Spleen (tissue), 11 donors: ENCODE measurements at regions not wholly inside any gene's neighbourhood (a gene's known extent, or its start where the extent isn't known, plus 50 kb on each side); places are given as distances from the start of the nearest gene placed in this dataset.

ENCODE experiments used
- DNase-seq: peaks from one replicate; pipeline ENCODE4 v3.0.0-alpha.2; 2020
- H3K27ac ChIP-seq, 8 donors: fragments of 200-600 bp; sonication (generic) in 7 of 8; 1 replicate in 4 of 8; 2 replicates in 4 of 8; pipeline versions ENCODE4 v1.5.0 to v1.8.0; 2016 to 2021; ENCODE audit warnings: inconsistent platforms in 4 of 8, mild to moderate bottlenecking in 4 of 8, moderate library complexity in 1 of 8
- H3K27me3 ChIP-seq, 7 donors: fragments of 200-600 bp; sonication (generic) in 6 of 7; replicated peaks in 1 of 7; 1 replicate in 4 of 7; 2 replicates in 3 of 7; pipeline versions ENCODE4 v1.5.0 to v1.8.0; 2016 to 2021; ENCODE audit warnings: inconsistent platforms in 3 of 7, mild to moderate bottlenecking in 1 of 7
- H3K36me3 ChIP-seq, 6 donors: fragments of 200-600 bp; sonication (generic) in 5 of 6; 1 replicate in 4 of 6; 2 replicates in 2 of 6; pipeline versions ENCODE4 v1.5.0 to v1.8.0; 2016 to 2021; ENCODE audit warnings: inconsistent platforms in 2 of 6
- H3K4me1 ChIP-seq, 6 donors: fragments of 200-600 bp; sonication (generic) in 5 of 6; 1 replicate in 3 of 6; 2 replicates in 3 of 6; pipeline versions ENCODE4 v1.5.0 to v1.8.0; 2016 to 2021; ENCODE audit warnings: inconsistent platforms in 3 of 6
- H3K4me3 ChIP-seq, 8 donors: fragments of 200-600 bp; sonication (generic) in 7 of 8; 1 replicate in 4 of 8; 2 replicates in 4 of 8; pipeline versions ENCODE4 v1.5.0 to v1.8.0; 2016 to 2021; ENCODE audit warnings: inconsistent platforms in 4 of 8, mild to moderate bottlenecking in 4 of 8, moderate library complexity in 2 of 8
- H3K9me3 ChIP-seq, 8 donors: fragments of 200-600 bp; sonication (generic) in 7 of 8; 1 replicate in 4 of 8; 2 replicates in 4 of 8; pipeline versions ENCODE4 v1.5.0 to v1.8.0; 2016 to 2021; ENCODE audit warnings: inconsistent platforms in 4 of 8
- POLR2A ChIP-seq, 3 donors: fragments of 450-650 bp; IDR thresholded peaks; one replicate each; pipeline ENCODE4 v1.5.1; 2017; ENCODE audit warnings: antibody characterized with exemption in 3 of 3, mild to moderate bottlenecking in 1 of 3
- POLR2AphosphoS5 ChIP-seq, 3 donors: sonication (generic); formaldehyde crosslinking; IDR thresholded peaks; one replicate each; pipeline ENCODE4 v1.5.1; 2017; ENCODE audit warnings: antibody characterized with exemption in 3 of 3
- WGBS, 5 donors: extraction: QIAGEN DNeasy Blood & Tissue Kit in 3 of 5; methylation state at CpG; one replicate each; pipeline versions ENCODE4 v1.1.5 to v1.1.7; 2013 to 2018; 5-methylcytosine and 5-hydroxymethylcytosine counted together
- intact Hi-C: fragments of 100-400 bp; cut with DNase I; formaldehyde crosslinking; loops from one replicate; pipeline ENCODE4 v1.15.0; 2023; ENCODE audit warnings: low total_unique reads
- TF ChIP-seq, protein P1 (sequence below), 11 experiments: fragments of 200-600 bp in 7 of 11; fragments of 450-650 bp in 4 of 11; sonication (generic) in 4 of 11; IDR thresholded peaks in 8 of 11; conservative IDR thresholded peaks in 3 of 11; 1 replicate in 7 of 11; 2 replicates in 4 of 11; pipeline versions ENCODE4 v1.4.0 to v1.8.0; 2016 to 2021; ENCODE audit warnings: antibody characterized with exemption in 11 of 11, inconsistent platforms in 4 of 11, mild to moderate bottlenecking in 1 of 11
- donor health status: healthy with polysubstance abuse.
- donor health status: DM: no; HTN: no; CAD: no; lungs with moderate emphysema.
- donor health status: DM: no; HTN: no; CAD: no.
- donor health status: Bipolar disorder and iron deficiency.
- donor health status: healthy.
- donor health status: DM: no; HTN: no; CAD: no.
- donor health status: DM: yes; HTN: yes; CAD: no.

DNA sequence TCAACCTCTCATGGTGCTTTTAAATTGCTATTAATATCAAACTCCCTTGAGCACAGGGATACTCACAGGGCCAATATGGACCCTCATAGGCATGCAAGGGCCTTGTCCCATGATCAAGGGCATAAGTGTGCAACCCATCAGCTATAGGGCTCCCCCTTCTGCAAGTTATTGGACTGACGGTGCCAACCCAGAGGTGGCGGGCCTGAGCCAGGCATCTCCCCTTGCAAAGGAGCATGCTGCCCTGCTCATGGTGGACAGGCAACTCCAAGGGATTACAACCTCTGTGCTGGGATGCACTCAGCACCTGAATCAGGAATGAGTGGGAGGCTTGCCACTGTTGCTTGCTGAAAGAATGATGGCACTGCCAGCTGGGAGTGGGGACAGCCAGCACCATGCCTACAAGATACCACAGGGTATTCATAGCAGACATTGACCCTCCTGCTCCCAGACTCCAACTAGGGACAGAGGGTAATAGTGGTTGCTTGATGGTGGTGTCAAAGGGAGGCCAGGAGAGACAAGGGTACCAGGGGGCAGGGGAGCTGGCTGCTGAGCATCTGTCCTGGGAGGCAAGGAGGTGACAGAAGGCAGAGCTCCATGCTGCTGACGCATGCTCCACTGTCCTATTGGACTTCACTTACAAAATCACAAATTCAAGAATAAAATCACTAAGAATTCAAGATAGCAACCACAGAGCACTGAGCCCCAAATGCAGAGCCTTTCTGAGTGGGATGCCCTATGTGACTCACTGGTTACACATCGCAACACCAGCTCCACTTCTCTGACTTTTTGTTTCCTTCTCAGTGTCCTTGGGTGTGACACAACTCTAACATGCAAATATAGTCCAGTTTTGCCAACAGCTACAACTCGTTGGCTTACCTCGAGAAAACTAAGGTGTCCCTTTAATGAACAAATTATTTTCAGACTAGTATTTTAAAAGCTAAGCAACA, 157.1 kb upstream of the CCDC150 start:
- Histone ChIP-seq H3K27me3 (peaks cover 0 to 15% (median 0%) of the 10 kb centered on the region in 7 donors), H3K4me3 (no peak overlapping the region), H3K27ac (no peak overlapping the region), H3K36me3 (no peaks in the 10 kb centered on the region), H3K9me3 (no peaks in the 10 kb centered on the region), H3K4me1 (no peaks in the 10 kb centered on the region)
- no peak for DNase-seq
- TF ChIP-seq POLR2AphosphoS5 (IDR thresholded peaks at IDR 0.05) (no peak), POLR2A (IDR thresholded peaks at IDR 0.05) (no peak)
- TF ChIP-seq, protein P1, sequence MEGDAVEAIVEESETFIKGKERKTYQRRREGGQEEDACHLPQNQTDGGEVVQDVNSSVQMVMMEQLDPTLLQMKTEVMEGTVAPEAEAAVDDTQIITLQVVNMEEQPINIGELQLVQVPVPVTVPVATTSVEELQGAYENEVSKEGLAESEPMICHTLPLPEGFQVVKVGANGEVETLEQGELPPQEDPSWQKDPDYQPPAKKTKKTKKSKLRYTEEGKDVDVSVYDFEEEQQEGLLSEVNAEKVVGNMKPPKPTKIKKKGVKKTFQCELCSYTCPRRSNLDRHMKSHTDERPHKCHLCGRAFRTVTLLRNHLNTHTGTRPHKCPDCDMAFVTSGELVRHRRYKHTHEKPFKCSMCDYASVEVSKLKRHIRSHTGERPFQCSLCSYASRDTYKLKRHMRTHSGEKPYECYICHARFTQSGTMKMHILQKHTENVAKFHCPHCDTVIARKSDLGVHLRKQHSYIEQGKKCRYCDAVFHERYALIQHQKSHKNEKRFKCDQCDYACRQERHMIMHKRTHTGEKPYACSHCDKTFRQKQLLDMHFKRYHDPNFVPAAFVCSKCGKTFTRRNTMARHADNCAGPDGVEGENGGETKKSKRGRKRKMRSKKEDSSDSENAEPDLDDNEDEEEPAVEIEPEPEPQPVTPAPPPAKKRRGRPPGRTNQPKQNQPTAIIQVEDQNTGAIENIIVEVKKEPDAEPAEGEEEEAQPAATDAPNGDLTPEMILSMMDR (IDR thresholded peaks at IDR 0.05 in 8 of 11, conservative IDR thresholded peaks at IDR 0.05 in 3 of 11), result no peak
- intact Hi-C loops, result no loop called here
- 80 to 94% (median 82%) methylated on average over 6 of the region's 6 CpGs for WGBS, 5 donors

DNA sequence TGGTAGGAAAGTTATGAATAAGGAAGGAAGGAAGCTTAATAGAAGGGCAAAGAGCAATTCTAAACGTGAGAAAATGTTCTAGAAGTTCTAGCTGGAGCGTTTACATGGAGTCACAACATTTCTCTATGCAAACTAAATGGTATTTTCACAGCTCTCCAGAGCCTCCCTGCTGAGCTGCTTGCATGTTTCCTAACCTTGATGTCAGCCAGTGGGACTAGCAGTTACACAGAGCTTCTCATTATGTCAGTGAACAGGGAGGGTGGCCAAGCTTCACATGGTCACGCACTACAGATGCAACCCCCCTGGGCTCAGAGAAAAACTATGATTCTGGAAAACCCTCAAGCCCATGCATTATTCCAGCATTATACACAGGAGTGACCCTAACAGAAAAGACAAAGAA, 153.4 kb upstream of the CCDC150 start:
- DNase-seq, result no peak
- Histone ChIP-seq H3K27me3 (peaks cover 0 to 15% (median 0%) of the 10 kb centered on the region in 7 donors), H3K36me3 (no peaks in the 10 kb centered on the region), H3K4me1 (no peaks in the 10 kb centered on the region), H3K4me3 (no peak overlapping the region), H3K27ac (no peak overlapping the region), H3K9me3 (no peaks in the 10 kb centered on the region)
- WGBS, 5 donors, result 66 to 87% (median 68%) methylated on average over 3 of the region's 3 CpGs
- TF ChIP-seq, protein P1 (IDR thresholded peaks at IDR 0.05 in 8 of 11, conservative IDR thresholded peaks at IDR 0.05 in 3 of 11), result no peak
- no peak for TF ChIP-seq POLR2A (IDR thresholded peaks at IDR 0.05)
- TF ChIP-seq POLR2AphosphoS5 (IDR thresholded peaks at IDR 0.05), result no peak
- intact Hi-C loops, result no loop called here

DNA sequence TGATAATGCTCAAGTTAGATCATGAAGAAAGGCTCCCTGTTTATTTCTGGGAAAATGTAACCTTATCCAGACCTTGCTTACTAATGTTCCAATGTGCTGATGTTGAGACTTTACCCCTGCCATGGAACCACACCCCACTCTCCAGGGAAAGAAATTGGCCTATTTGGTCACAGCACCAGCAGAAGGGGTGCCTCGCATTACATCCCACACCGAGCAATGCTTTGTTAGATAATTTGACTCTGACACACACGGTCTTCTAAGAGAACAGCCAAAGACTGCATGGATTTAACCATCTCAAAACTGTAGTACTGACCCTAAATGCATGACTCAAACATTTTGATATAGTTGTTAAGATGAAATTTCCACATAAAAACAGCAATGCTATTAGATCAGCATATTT, 152.1 kb upstream of the CCDC150 start:
- WGBS, 5 donors, result 77 to 92% (median 84%) methylated on average over 3 of the region's 3 CpGs
- TF ChIP-seq, protein P1 (IDR thresholded peaks at IDR 0.05 in 8 of 11, conservative IDR thresholded peaks at IDR 0.05 in 3 of 11), result no peak
- TF ChIP-seq POLR2AphosphoS5 (IDR thresholded peaks at IDR 0.05) (no peak), POLR2A (IDR thresholded peaks at IDR 0.05) (no peak)
- intact Hi-C loops, result no loop called here
- H3K4me1 ChIP-seq, result no peaks in the 10 kb centered on the region
- no peaks in the 10 kb centered on the region for H3K9me3 ChIP-seq
- no peak overlapping the region for H3K27ac ChIP-seq
- peaks cover 0 to 11% (median 0%) of the 10 kb centered on the region in 7 donors for H3K27me3 ChIP-seq
- no peak for DNase-seq
- H3K36me3 ChIP-seq, result no peaks in the 10 kb centered on the region
- no peak overlapping the region for H3K4me3 ChIP-seq

DNA sequence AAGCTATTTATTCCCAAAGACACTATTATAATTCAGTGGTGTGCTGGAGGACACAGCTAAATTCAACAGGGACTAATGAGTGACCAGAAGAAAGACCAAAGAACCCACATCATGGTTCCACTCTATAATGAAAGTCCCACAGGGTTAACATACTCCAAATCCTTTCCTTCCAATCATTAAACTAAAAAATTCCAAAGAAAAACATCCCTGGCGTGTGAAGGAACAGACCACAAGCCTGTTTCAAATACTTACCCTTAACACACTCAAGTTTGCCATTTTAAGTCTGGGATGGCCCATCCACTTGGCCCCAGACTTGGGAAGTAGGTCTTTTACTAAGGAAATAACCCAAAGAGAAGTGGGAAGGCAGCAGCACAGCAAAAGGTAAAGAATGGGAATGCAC, 150.1 kb upstream of the CCDC150 start:
- intact Hi-C loops, result no loop called here
- no peak for DNase-seq
- no peak overlapping the region for H3K27ac ChIP-seq
- TF ChIP-seq, protein P1 (IDR thresholded peaks at IDR 0.05 in 8 of 11, conservative IDR thresholded peaks at IDR 0.05 in 3 of 11), result no peak
- TF ChIP-seq POLR2A (IDR thresholded peaks at IDR 0.05) (no peak), POLR2AphosphoS5 (IDR thresholded peaks at IDR 0.05) (no peak)
- no peaks in the 10 kb centered on the region for H3K36me3 ChIP-seq
- H3K4me3 ChIP-seq, result no peak overlapping the region
- peaks cover 0 to 11% (median 0%) of the 10 kb centered on the region in 7 donors for H3K27me3 ChIP-seq
- WGBS, 5 donors, result 70 to 88% (median 82%) methylated on average over 1 of the region's 1 CpG
- no peaks in the 10 kb centered on the region for H3K4me1 ChIP-seq
- peaks cover 0 to 10% (median 2%) of the 10 kb centered on the region in 8 donors for H3K9me3 ChIP-seq
